K562 (cell line): ENCODE measurements at regions not wholly inside any gene's neighbourhood (a gene's known extent, or its start where the extent isn't known, plus 50 kb on each side); places are given as distances from the start of the nearest gene placed in this dataset.

ENCODE experiments used
- ATAC-seq: fragments of 200-7000 bp; cut with Tn5 transposase; 3 replicates; pipeline ENCODE4 v1.9.1; 2020; ENCODE audit warnings: moderate library complexity
- BruUV-seq: library from RNA; stranded (reverse); fragments of 400-500 nt; replicated peaks from 2 replicates; lab custom pipeline; 2021; lab: Mats Ljungman, UMichigan
- CTCF ChIA-PET: fragments of 300-600 bp; formaldehyde crosslinking; extraction: SDS; loops from one replicate; lab custom pipeline; 2021; ENCODE audit warnings: low intra/inter-chr PET ratio; lab: Yijun Ruan, JAX
- POLR2A ChIA-PET: fragments of 300-600, 350-650 bp; sonication (Branson Sonifier 250); formaldehyde crosslinking; extraction: SDS; loops from one replicate; lab custom pipeline; 2021; ENCODE audit warnings: antibody characterized with exemption, inconsistent platforms; lab: Yijun Ruan, JAX
- DNase-seq, 4 experiments: peaks; one replicate each; pipeline versions ENCODE4 v3.0.0 to v3.0.0-alpha.2; 2011 to 2018; ENCODE audit warnings: low spot score in 3 of 4, mixed read lengths in 3 of 4; ENCODE audit errors: extremely low read depth in 1 of 4
- FAIRE-seq: peaks from 2 replicates; lab custom pipeline; 2011; peaks lifted over from hg19 to GRCh38; lab: Jason Lieb, UNC
- H2AFZ ChIP-seq: 2 replicates; pipeline ENCODE4 v1.6.0; 2011; ENCODE audit warnings: low read depth, low read length, control low read depth, inconsistent platforms
- H3K27ac ChIP-seq: fragments of 200-600 bp; 3 replicates; pipeline ENCODE4 v1.8.0; 2011; ENCODE audit warnings: low read depth, mild to moderate bottlenecking, control low read depth, inconsistent platforms, low read length, moderate library complexity, mixed read lengths; ENCODE audit errors: extremely low read depth
- H3K27me3 ChIP-seq, 2 experiments: fragments of 300-600 bp in 1 of 2; 2 replicates in 1 of 2; 3 replicates in 1 of 2; pipeline versions ENCODE4 v1.6.0 to v1.8.0; 2011; ENCODE audit warnings: inconsistent platforms in 2 of 2, low read length in 2 of 2, mild to moderate bottlenecking in 1 of 2, mixed read lengths in 1 of 2, moderate library complexity in 1 of 2; ENCODE audit not compliant: control insufficient read depth in 2 of 2, insufficient read depth in 2 of 2
- H3K36me3 ChIP-seq: fragments of 300-600 bp; 3 replicates; pipeline ENCODE4 v1.8.0; 2011; ENCODE audit warnings: mild to moderate bottlenecking, low read length, inconsistent platforms; ENCODE audit not compliant: control insufficient read depth, insufficient read depth
- H3K4me1 ChIP-seq, 2 experiments: fragments of 200-600 bp in 1 of 2; replicated peaks in 1 of 2; 2 replicates in 1 of 2; 3 replicates in 1 of 2; pipeline versions ENCODE4 v1.5.1 to v1.8.0; 2011; ENCODE audit warnings: inconsistent platforms in 2 of 2, low read length in 2 of 2, mild to moderate bottlenecking in 1 of 2, mixed read lengths in 1 of 2, moderate library complexity in 1 of 2; ENCODE audit not compliant: control insufficient read depth in 2 of 2, insufficient read depth in 2 of 2
- H3K4me2 ChIP-seq: 2 replicates; pipeline ENCODE4 v1.6.1; 2011; ENCODE audit warnings: low read length, control low read depth, inconsistent platforms, mixed read lengths; ENCODE audit not compliant: insufficient read depth
- H3K4me3 ChIP-seq: fragments of 200-600 bp; sonication (generic), shearing (Covaris generic); 2 replicates; pipeline ENCODE4 v1.5.1; 2016; ENCODE audit warnings: control low read depth, inconsistent platforms
- H3K79me2 ChIP-seq: fragments of 200-600 bp; 3 replicates; pipeline ENCODE4 v1.8.0; 2011; ENCODE audit warnings: low read length, inconsistent platforms; ENCODE audit not compliant: control insufficient read depth, insufficient read depth
- H3K9ac ChIP-seq, 2 experiments: 2 replicates each; pipeline versions ENCODE4 v1.6.0 to v1.6.1; 2011; ENCODE audit warnings: low read depth in 2 of 2, low read length in 2 of 2, control low read depth in 1 of 2, inconsistent platforms in 1 of 2, mild to moderate bottlenecking in 1 of 2, mixed read lengths in 1 of 2; ENCODE audit not compliant: insufficient read depth in 1 of 2
- H3K9me1 ChIP-seq: one replicate; pipeline ENCODE4 v1.6.0; 2011; ENCODE audit warnings: inconsistent platforms, mild to moderate bottlenecking, low read length, moderate library complexity; ENCODE audit not compliant: control insufficient read depth, insufficient read depth
- H3K9me3 ChIP-seq: replicated peaks from 2 replicates; pipeline ENCODE4 v1.5.1; 2011; ENCODE audit warnings: low read depth, low read length, inconsistent platforms; ENCODE audit not compliant: control insufficient read depth, insufficient read depth
- H4K20me1 ChIP-seq: replicated peaks from 2 replicates; pipeline ENCODE4 v1.6.1; 2011; ENCODE audit warnings: low read length, inconsistent platforms, mixed read lengths; ENCODE audit not compliant: control insufficient read depth, insufficient read depth
- FOXP1 ChIP-seq: sonication (generic); formaldehyde crosslinking; IDR thresholded peaks from 2 replicates; pipeline ENCODE4 v1.8.0; 2022; ENCODE audit warnings: mild to moderate bottlenecking, missing genetic modification reagents
- MTA3 ChIP-seq: fragments of 450-650 bp; formaldehyde crosslinking; IDR thresholded peaks from 2 replicates; pipeline ENCODE4 v1.6.1; 2017; ENCODE audit warnings: mild to moderate bottlenecking, borderline replicate concordance
- NR2C1 ChIP-seq, 2 experiments: fragments of 450-650 bp; IDR thresholded peaks; 2 replicates each; pipeline ENCODE4 v1.6.1; 2017; ENCODE audit warnings: mild to moderate bottlenecking in 2 of 2, antibody characterized with exemption in 1 of 2, inconsistent platforms in 1 of 2, missing compliant biosample characterization in 1 of 2, missing genetic modification characterization in 1 of 2
- ZNF263 ChIP-seq: sonication (generic); formaldehyde crosslinking; IDR thresholded peaks from 2 replicates; pipeline ENCODE4 v1.8.0; 2022; ENCODE audit warnings: mild to moderate bottlenecking, missing genetic modification reagents, borderline replicate concordance
- ZNF311 ChIP-seq: fragments of 250-450 bp; sonication (Bioruptor Pico); IDR thresholded peaks from 2 replicates; pipeline ENCODE4 v1.4.0; 2020; ENCODE audit warnings: mild to moderate bottlenecking, moderate library complexity
- ZNF586 ChIP-seq: fragments of 450-650 bp; formaldehyde crosslinking; conservative IDR thresholded peaks from 2 replicates; pipeline ENCODE4 v1.4.0; 2020; ENCODE audit warnings: mild to moderate bottlenecking, moderate library complexity
- ZSCAN32 ChIP-seq: fragments of 450-650 bp; formaldehyde crosslinking; IDR thresholded peaks from 2 replicates; pipeline ENCODE4 v1.4.0; 2020; ENCODE audit warnings: mild to moderate bottlenecking, moderate library complexity
- WGBS: fragments of 100-300 bp; shearing (Covaris generic); methylation state at CpG from one replicate; pipeline ENCODE4 v1.1.6; 2016; ENCODE audit warnings: low coverage, mixed read lengths; ENCODE audit not compliant: insufficient coverage; ENCODE audit errors: missing lambda C conversion rate; 5-methylcytosine and 5-hydroxymethylcytosine counted together
- in situ Hi-C: fragments of 300-500 bp; cut with MboI; formaldehyde crosslinking; loops from 4 replicates; pipeline ENCODE4 v1.15.0; 2018; ENCODE audit warnings: inconsistent platforms, mixed read lengths
- intact Hi-C: fragments of 100-400 bp; cut with micrococcal nuclease; formaldehyde crosslinking; loops from 2 replicates; pipeline ENCODE4 v1.14.2; 2022
- TF ChIP-seq, protein P1 (sequence below): fragments of 250-450 bp; sonication (Bioruptor Pico); IDR thresholded peaks from 2 replicates; pipeline ENCODE4 v1.9.0; 2021; ENCODE audit warnings: mild to moderate bottlenecking, inconsistent platforms
- TF ChIP-seq, protein P2 (sequence below): fragments of 450-650 bp; IDR thresholded peaks from 2 replicates; pipeline ENCODE4 v1.6.1; 2016; ENCODE audit warnings: missing biosample characterization, missing genetic modification characterization
- TF ChIP-seq, protein P3 (sequence below): fragments of 250-450 bp; sonication (Bioruptor Pico); IDR thresholded peaks from 2 replicates; pipeline ENCODE4 v1.5.0; 2021
- TF ChIP-seq, protein P4 (sequence below): fragments of 450-650 bp; conservative IDR thresholded peaks from 2 replicates; pipeline ENCODE4 v1.6.1; 2016; ENCODE audit warnings: missing genetic modification characterization, low read depth, mild to moderate bottlenecking, control low read depth, missing compliant biosample characterization

DNA sequence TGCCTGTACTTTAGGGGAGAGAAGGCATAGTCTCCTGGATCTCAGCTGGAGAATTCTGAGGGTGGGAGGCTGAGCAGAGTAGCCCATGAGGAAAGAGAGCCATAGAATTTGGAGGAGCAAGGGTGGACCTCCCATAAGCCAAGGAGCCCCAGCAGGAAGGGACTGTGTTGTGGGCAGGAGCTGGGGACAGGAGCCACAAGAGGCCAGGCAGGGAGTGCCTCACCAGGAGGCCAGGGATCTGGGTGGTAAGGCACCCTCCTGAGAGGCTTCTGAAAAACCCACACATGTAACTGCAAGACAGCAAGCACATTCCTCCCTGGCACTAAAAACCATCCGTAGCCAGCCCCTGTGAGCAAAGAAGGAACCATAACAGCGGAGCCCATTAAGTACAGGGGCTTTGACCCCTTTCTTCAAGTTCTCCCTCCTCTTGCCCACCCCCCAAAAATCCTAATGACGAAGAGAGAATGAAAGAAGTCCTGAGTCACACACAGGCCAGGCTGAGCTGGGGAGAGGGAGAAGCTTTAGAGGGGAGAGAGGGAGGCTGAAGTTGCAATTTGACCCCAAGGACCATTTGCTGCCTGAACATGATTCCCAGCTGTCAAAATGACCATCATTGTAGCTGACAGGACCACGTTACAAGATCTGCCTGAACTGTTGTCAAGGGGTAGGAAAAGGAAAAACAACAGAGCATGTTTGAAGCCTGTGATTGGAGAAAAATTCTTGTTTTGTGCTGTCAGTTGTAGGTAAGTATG, 82.6 kb downstream of the TRIM42 start:
- Histone ChIP-seq H3K4me2 (no peak overlapping the region), H3K4me1 (no peaks in the 10 kb centered on the region), H4K20me1 (no peaks in the 10 kb centered on the region; the same call in 1 of the 2 replicates), H3K27me3 (0 out of 5 replicates have a peak, but pooled peaks cover 0 to 4% of the 10 kb centered on the region in 2 experiments), H3K27ac (no peak overlapping the region), H3K9me3 (no peaks in the 10 kb centered on the region), H3K79me2 (no peaks in the 10 kb centered on the region), H3K9ac (no peak overlapping the region), H3K9me1 (no peaks in the 10 kb centered on the region), H3K36me3 (no peaks in the 10 kb centered on the region), H3K4me3 (no peak overlapping the region), H2AFZ (no peak overlapping the region)
- ATAC-seq (no peak), DNase-seq (no peak), FAIRE-seq (no peak)
- intact Hi-C loops: no loop called here
- no peak for TF ChIP-seq NR2C1 (IDR thresholded peaks at IDR 0.05)
- no peak for TF ChIP-seq NR2C1 (tag; IDR thresholded peaks at IDR 0.05)
- TF ChIP-seq MTA3: no peak
- TF ChIP-seq, protein P1, sequence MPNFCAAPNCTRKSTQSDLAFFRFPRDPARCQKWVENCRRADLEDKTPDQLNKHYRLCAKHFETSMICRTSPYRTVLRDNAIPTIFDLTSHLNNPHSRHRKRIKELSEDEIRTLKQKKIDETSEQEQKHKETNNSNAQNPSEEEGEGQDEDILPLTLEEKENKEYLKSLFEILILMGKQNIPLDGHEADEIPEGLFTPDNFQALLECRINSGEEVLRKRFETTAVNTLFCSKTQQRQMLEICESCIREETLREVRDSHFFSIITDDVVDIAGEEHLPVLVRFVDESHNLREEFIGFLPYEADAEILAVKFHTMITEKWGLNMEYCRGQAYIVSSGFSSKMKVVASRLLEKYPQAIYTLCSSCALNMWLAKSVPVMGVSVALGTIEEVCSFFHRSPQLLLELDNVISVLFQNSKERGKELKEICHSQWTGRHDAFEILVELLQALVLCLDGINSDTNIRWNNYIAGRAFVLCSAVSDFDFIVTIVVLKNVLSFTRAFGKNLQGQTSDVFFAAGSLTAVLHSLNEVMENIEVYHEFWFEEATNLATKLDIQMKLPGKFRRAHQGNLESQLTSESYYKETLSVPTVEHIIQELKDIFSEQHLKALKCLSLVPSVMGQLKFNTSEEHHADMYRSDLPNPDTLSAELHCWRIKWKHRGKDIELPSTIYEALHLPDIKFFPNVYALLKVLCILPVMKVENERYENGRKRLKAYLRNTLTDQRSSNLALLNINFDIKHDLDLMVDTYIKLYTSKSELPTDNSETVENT (CRISPR knock-in tag): no peak
- TF ChIP-seq ZNF263 (CRISPR knock-in tag): no peak
- TF ChIP-seq, protein P2, sequence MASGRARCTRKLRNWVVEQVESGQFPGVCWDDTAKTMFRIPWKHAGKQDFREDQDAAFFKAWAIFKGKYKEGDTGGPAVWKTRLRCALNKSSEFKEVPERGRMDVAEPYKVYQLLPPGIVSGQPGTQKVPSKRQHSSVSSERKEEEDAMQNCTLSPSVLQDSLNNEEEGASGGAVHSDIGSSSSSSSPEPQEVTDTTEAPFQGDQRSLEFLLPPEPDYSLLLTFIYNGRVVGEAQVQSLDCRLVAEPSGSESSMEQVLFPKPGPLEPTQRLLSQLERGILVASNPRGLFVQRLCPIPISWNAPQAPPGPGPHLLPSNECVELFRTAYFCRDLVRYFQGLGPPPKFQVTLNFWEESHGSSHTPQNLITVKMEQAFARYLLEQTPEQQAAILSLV (tag): no peak
- no peak for TF ChIP-seq FOXP1
- TF ChIP-seq ZNF586 (CRISPR knock-in tag): no peak
- TF ChIP-seq ZSCAN32 (CRISPR knock-in tag): no peak
- no peak for TF ChIP-seq ZNF311 (CRISPR knock-in tag)
- TF ChIP-seq, protein P3, sequence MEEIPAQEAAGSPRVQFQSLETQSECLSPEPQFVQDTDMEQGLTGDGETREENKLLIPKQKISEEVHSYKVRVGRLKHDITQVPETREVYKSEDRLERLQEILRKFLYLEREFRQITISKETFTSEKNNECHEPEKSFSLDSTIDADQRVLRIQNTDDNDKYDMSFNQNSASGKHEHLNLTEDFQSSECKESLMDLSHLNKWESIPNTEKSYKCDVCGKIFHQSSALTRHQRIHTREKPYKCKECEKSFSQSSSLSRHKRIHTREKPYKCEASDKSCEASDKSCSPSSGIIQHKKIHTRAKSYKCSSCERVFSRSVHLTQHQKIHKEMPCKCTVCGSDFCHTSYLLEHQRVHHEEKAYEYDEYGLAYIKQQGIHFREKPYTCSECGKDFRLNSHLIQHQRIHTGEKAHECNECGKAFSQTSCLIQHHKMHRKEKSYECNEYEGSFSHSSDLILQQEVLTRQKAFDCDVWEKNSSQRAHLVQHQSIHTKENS (CRISPR knock-in tag): no peak
- TF ChIP-seq, protein P4, sequence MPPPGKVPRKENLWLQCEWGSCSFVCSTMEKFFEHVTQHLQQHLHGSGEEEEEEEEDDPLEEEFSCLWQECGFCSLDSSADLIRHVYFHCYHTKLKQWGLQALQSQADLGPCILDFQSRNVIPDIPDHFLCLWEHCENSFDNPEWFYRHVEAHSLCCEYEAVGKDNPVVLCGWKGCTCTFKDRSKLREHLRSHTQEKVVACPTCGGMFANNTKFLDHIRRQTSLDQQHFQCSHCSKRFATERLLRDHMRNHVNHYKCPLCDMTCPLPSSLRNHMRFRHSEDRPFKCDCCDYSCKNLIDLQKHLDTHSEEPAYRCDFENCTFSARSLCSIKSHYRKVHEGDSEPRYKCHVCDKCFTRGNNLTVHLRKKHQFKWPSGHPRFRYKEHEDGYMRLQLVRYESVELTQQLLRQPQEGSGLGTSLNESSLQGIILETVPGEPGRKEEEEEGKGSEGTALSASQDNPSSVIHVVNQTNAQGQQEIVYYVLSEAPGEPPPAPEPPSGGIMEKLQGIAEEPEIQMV (tag): no peak
- in situ Hi-C loops: no loop called here
- ChIA-PET CTCF (no interaction called here), POLR2A (no interaction called here)
- no TSS peak for BruUV-seq
- WGBS: 0% methylated on average over 3 of the region's 4 CpGs
